ENCODE measurements at regions not wholly inside any gene's neighbourhood (a gene's known extent, or its start where the extent isn't known, plus 50 kb on each side); places are given as distances from the start of the nearest gene placed in this dataset.

DNA sequence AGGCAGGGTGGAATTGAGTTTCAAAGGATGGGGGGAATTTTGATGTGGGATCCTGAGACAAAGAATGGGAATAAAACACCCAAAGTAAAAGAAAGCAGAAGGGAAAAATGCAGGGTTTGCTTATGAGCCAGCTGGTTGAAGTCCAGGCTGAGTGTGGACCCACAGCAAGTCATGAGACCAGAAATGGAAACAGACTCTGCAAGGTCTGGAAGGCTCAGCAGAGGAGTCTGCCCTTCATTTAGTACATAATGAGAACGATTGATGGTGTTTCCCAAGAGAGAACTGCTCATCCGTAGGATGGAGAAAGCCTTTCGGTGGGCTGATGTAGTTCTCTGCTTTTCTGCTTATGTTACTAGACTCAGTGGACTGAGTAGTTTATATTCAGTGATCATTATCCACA, 259.1 kb downstream of the C4orf33 start:
- TF ChIP-seq, protein P1, sequence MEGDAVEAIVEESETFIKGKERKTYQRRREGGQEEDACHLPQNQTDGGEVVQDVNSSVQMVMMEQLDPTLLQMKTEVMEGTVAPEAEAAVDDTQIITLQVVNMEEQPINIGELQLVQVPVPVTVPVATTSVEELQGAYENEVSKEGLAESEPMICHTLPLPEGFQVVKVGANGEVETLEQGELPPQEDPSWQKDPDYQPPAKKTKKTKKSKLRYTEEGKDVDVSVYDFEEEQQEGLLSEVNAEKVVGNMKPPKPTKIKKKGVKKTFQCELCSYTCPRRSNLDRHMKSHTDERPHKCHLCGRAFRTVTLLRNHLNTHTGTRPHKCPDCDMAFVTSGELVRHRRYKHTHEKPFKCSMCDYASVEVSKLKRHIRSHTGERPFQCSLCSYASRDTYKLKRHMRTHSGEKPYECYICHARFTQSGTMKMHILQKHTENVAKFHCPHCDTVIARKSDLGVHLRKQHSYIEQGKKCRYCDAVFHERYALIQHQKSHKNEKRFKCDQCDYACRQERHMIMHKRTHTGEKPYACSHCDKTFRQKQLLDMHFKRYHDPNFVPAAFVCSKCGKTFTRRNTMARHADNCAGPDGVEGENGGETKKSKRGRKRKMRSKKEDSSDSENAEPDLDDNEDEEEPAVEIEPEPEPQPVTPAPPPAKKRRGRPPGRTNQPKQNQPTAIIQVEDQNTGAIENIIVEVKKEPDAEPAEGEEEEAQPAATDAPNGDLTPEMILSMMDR (IDR thresholded peaks at IDR 0.05; ENCODE audit: poor library complexity), result no peak
- TF ChIP-seq EZH2 (IDR thresholded peaks at IDR 0.05; ENCODE audit: borderline replicate concordance) (no peak), EZH2phosphoT487 (IDR thresholded peaks at IDR 0.05; ENCODE audit: low read depth, severe bottlenecking, unreplicated experiment) (no peak)

Measured in hepatocyte (in vitro differentiated cells).